ENCODE measurements at regions not wholly inside any gene's neighbourhood (a gene's known extent, or its start where the extent isn't known, plus 50 kb on each side); places are given as distances from the start of the nearest gene placed in this dataset.
A peak's percentile ranks its signal among the peaks of the same experiment; 100 is the strongest.

GRCh38 chr5:82549263-82549662 is 271.1 kb upstream of the RPS23 start:
- FAIRE-seq (peak; percentile 11), DNase-seq (ENCODE audit: extremely low read depth in 1 of 4, low spot score in 3 of 4) (no peak), ATAC-seq (no peak)
- no peak overlapping the region for H3K27ac ChIP-seq (ENCODE audit: extremely low read depth, low read depth, low read length)
- in situ Hi-C loops (cut with MboI) (no loop called here), intact Hi-C loops (cut with micrococcal nuclease) (no loop called here)
- H3K4me3 ChIP-seq = no peak overlapping the region
- POLR2A ChIA-PET = no interaction called here
- no peak overlapping the region for H3K4me2 ChIP-seq (ENCODE audit: insufficient read depth, low read length)
- BruUV-seq (replicated peaks) = no TSS peak
- H3K4me1 ChIP-seq (replicated peaks in 1 of 2; ENCODE audit: control insufficient read depth in 2 of 2, insufficient read depth in 2 of 2, low read length in 2 of 2) = no peaks in the 10 kb centered on the region
- no peak overlapping the region for H2AFZ ChIP-seq (ENCODE audit: low read depth, low read length)
- no peaks in the 10 kb centered on the region for H3K36me3 ChIP-seq (ENCODE audit: control insufficient read depth, insufficient read depth, low read length)
- no peaks in the 10 kb centered on the region for H3K27me3 ChIP-seq (ENCODE audit: control insufficient read depth in 2 of 2, insufficient read depth in 2 of 2, low read length in 2 of 2)
- H3K79me2 ChIP-seq (ENCODE audit: control insufficient read depth, insufficient read depth, low read length) = no peaks in the 10 kb centered on the region
- H3K9ac ChIP-seq (ENCODE audit: insufficient read depth in 1 of 2, low read depth in 2 of 2, low read length in 2 of 2) = no peak overlapping the region
- no peaks in the 10 kb centered on the region for H3K9me3 ChIP-seq (replicated peaks; ENCODE audit: control insufficient read depth, insufficient read depth, low read depth, low read length)
- 15% methylated on average over 2 of the region's 2 CpGs for WGBS (ENCODE audit: insufficient coverage, low coverage, missing lambda C conversion rate)
- no peaks in the 10 kb centered on the region for H3K9me1 ChIP-seq (ENCODE audit: control insufficient read depth, insufficient read depth, low read length)
- no peaks in the 10 kb centered on the region for H4K20me1 ChIP-seq (replicated peaks; ENCODE audit: control insufficient read depth, insufficient read depth, low read length)
- CTCF ChIA-PET (ENCODE audit: low intra/inter-chr PET ratio) = no interaction called here
- TF ChIP-seq NFE2 (IDR thresholded peaks at IDR 0.05; ENCODE audit: low read depth) = no peak
- TF ChIP-seq, protein P1, sequence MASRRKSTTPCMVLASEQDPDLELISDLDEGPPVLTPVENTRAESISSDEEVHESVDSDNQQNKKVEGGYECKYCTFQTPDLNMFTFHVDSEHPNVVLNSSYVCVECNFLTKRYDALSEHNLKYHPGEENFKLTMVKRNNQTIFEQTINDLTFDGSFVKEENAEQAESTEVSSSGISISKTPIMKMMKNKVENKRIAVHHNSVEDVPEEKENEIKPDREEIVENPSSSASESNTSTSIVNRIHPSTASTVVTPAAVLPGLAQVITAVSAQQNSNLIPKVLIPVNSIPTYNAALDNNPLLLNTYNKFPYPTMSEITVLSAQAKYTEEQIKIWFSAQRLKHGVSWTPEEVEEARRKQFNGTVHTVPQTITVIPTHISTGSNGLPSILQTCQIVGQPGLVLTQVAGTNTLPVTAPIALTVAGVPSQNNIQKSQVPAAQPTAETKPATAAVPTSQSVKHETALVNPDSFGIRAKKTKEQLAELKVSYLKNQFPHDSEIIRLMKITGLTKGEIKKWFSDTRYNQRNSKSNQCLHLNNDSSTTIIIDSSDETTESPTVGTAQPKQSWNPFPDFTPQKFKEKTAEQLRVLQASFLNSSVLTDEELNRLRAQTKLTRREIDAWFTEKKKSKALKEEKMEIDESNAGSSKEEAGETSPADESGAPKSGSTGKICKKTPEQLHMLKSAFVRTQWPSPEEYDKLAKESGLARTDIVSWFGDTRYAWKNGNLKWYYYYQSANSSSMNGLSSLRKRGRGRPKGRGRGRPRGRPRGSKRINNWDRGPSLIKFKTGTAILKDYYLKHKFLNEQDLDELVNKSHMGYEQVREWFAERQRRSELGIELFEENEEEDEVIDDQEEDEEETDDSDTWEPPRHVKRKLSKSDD (conservative IDR thresholded peaks at IDR 0.05; ENCODE audit: low read length) = no peak
- no peak for TF ChIP-seq CEBPG (CRISPR knock-in tag; IDR thresholded peaks at IDR 0.05)
- TF ChIP-seq CEBPG (tag; conservative IDR thresholded peaks at IDR 0.05 in 1 of 2, IDR thresholded peaks at IDR 0.05 in 1 of 2) = no peak
- TF ChIP-seq, protein P2, sequence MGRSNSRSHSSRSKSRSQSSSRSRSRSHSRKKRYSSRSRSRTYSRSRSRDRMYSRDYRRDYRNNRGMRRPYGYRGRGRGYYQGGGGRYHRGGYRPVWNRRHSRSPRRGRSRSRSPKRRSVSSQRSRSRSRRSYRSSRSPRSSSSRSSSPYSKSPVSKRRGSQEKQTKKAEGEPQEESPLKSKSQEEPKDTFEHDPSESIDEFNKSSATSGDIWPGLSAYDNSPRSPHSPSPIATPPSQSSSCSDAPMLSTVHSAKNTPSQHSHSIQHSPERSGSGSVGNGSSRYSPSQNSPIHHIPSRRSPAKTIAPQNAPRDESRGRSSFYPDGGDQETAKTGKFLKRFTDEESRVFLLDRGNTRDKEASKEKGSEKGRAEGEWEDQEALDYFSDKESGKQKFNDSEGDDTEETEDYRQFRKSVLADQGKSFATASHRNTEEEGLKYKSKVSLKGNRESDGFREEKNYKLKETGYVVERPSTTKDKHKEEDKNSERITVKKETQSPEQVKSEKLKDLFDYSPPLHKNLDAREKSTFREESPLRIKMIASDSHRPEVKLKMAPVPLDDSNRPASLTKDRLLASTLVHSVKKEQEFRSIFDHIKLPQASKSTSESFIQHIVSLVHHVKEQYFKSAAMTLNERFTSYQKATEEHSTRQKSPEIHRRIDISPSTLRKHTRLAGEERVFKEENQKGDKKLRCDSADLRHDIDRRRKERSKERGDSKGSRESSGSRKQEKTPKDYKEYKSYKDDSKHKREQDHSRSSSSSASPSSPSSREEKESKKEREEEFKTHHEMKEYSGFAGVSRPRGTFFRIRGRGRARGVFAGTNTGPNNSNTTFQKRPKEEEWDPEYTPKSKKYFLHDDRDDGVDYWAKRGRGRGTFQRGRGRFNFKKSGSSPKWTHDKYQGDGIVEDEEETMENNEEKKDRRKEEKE (IDR thresholded peaks at IDR 0.05; ENCODE audit: borderline replicate concordance in 1 of 2, control insufficient read depth in 1 of 2, low read depth in 2 of 2, low read length in 1 of 2) = no peak
- TF ChIP-seq IFI16 (CRISPR knock-in tag; IDR thresholded peaks at IDR 0.05) = no peak
- TF ChIP-seq ZNF778 (CRISPR knock-in tag; IDR thresholded peaks at IDR 0.05) = no peak
- TF ChIP-seq HIVEP1 (CRISPR knock-in tag; IDR thresholded peaks at IDR 0.05) = no peak
- TF ChIP-seq ATF3 (IDR thresholded peaks at IDR 0.05) = no peak
- no peak for TF ChIP-seq ATF3 (CRISPR knock-in tag; conservative IDR thresholded peaks at IDR 0.05)
- no peak for TF ChIP-seq TOE1 (IDR thresholded peaks at IDR 0.05; ENCODE audit: borderline replicate concordance)
- no peak for TF ChIP-seq TOE1 (CRISPR knock-in tag; IDR thresholded peaks at IDR 0.05; ENCODE audit: borderline replicate concordance, low read depth)
- TF ChIP-seq, protein P3, sequence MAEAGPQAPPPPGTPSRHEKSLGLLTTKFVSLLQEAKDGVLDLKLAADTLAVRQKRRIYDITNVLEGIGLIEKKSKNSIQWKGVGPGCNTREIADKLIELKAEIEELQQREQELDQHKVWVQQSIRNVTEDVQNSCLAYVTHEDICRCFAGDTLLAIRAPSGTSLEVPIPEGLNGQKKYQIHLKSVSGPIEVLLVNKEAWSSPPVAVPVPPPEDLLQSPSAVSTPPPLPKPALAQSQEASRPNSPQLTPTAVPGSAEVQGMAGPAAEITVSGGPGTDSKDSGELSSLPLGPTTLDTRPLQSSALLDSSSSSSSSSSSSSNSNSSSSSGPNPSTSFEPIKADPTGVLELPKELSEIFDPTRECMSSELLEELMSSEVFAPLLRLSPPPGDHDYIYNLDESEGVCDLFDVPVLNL (CRISPR knock-in tag; IDR thresholded peaks at IDR 0.05; ENCODE audit: low read depth) = no peak
- TF ChIP-seq SMAD4 (CRISPR knock-in tag; conservative IDR thresholded peaks at IDR 0.05) = no peak
